SK-N-SH (cell line): ENCODE measurements at regions not wholly inside any gene's neighbourhood (a gene's known extent, or its start where the extent isn't known, plus 50 kb on each side); places are given as distances from the start of the nearest gene placed in this dataset.

Experiments used
- CTCF ChIA-PET: fragments of 300-600, 350-600 bp; formaldehyde crosslinking; extraction: SDS; loops from one replicate; lab custom pipeline; 2021; lab: Yijun Ruan, JAX
- POLR2A ChIA-PET: fragments of 350-600 bp; sonication (Branson Sonifier 250); formaldehyde crosslinking; extraction: SDS; loops from one replicate; lab custom pipeline; 2020; ENCODE audit warnings: antibody characterized with exemption, inconsistent platforms; lab: Yijun Ruan, JAX
- DNase-seq: peaks from one replicate; pipeline ENCODE4 v3.0.0; 2012
- H2AFZ ChIP-seq: fragments of 200-600 bp; sonication (generic); 2 replicates; pipeline ENCODE4 v1.8.1; 2016; ENCODE audit warnings: antibody characterized with exemption, mild to moderate bottlenecking, low read depth
- H3F3A ChIP-seq: fragments of 200-600 bp; sonication (generic); replicated peaks from 2 replicates; pipeline ENCODE3; 2016; ENCODE audit warnings: antibody characterized with exemption, mild to moderate bottlenecking; ENCODE audit not compliant: insufficient read depth
- H3K27ac ChIP-seq, 2 experiments: fragments of 200-500 bp in 1 of 2; fragments of 200-600 bp in 1 of 2; sonication (Bioruptor generic) in 1 of 2; sonication (generic), shearing (Covaris generic) in 1 of 2; 2 replicates each; pipeline versions ENCODE4 v1.5.1 to v1.6.1; 2014 to 2016; ENCODE audit warnings: low read depth in 2 of 2, inconsistent platforms in 1 of 2, low read length in 1 of 2, mild to moderate bottlenecking in 1 of 2, mixed read lengths in 1 of 2
- H3K27me3 ChIP-seq: fragments of 200-600 bp; sonication (generic), shearing (Covaris generic); 2 replicates; pipeline ENCODE4 v1.6.1; 2016; ENCODE audit warnings: mixed run types; ENCODE audit not compliant: insufficient read depth
- H3K36me3 ChIP-seq, 2 experiments: fragments of 200-500 bp in 1 of 2; fragments of 200-600 bp in 1 of 2; sonication (Bioruptor generic) in 1 of 2; sonication (generic) in 1 of 2; replicated peaks in 1 of 2; 2 replicates each; pipeline versions ENCODE3 to v1.5.1; 2014 to 2016; ENCODE audit warnings: low read length in 1 of 2, mild to moderate bottlenecking in 1 of 2; ENCODE audit not compliant: insufficient read depth in 2 of 2, control insufficient read depth in 1 of 2
- H3K4me1 ChIP-seq, 2 experiments: fragments of 200-500 bp in 1 of 2; fragments of 200-600 bp in 1 of 2; sonication (Bioruptor generic) in 1 of 2; sonication (generic), shearing (Covaris generic) in 1 of 2; 2 replicates each; pipeline versions ENCODE4 v1.5.1 to v1.6.1; 2014 to 2016; ENCODE audit warnings: low read depth in 1 of 2, low read length in 1 of 2, mixed run types in 1 of 2; ENCODE audit not compliant: insufficient read depth in 2 of 2, control insufficient read depth in 1 of 2
- H3K4me2 ChIP-seq: fragments of 200-600 bp; sonication (generic), shearing (Covaris generic); 2 replicates; pipeline ENCODE4 v1.6.1; 2017; ENCODE audit warnings: mixed run types
- H3K4me3 ChIP-seq, 2 experiments: fragments of 200-500 bp in 1 of 2; fragments of 200-600 bp in 1 of 2; sonication (Bioruptor generic) in 1 of 2; sonication (generic), shearing (Covaris generic) in 1 of 2; 2 replicates each; pipeline versions ENCODE4 v1.5.1 to v1.8.1; 2014 to 2016; ENCODE audit warnings: low read depth in 2 of 2, inconsistent platforms in 1 of 2, low read length in 1 of 2, mild to moderate bottlenecking in 1 of 2, mixed read lengths in 1 of 2, moderate library complexity in 1 of 2
- H3K79me2 ChIP-seq: fragments of 200-600 bp; sonication (generic); 2 replicates; pipeline ENCODE4 v1.8.1; 2017; ENCODE audit warnings: mild to moderate bottlenecking; ENCODE audit not compliant: insufficient read depth
- H3K9ac ChIP-seq: fragments of 200-600 bp; sonication (generic); 2 replicates; pipeline ENCODE4 v1.6.1; 2017; ENCODE audit warnings: mixed run types
- H3K9me2 ChIP-seq: fragments of 200-600 bp; sonication (generic); 2 replicates; pipeline ENCODE4 v1.6.1; 2017; ENCODE audit warnings: mixed run types
- H3K9me3 ChIP-seq: fragments of 200-600 bp; sonication (generic); 2 replicates; pipeline ENCODE4 v1.6.1; 2017; ENCODE audit warnings: mixed run types, mild to moderate bottlenecking, moderate library complexity
- H4K20me1 ChIP-seq: fragments of 200-600 bp; sonication (generic); 2 replicates; pipeline ENCODE4 v1.6.1; 2017; ENCODE audit warnings: mild to moderate bottlenecking, mixed run types; ENCODE audit not compliant: insufficient read depth
- CHD2 ChIP-seq: fragments of 150-350 bp; IDR thresholded peaks from 2 replicates; pipeline ENCODE4 v1.6.1; 2018; ENCODE audit warnings: low read length; ENCODE audit not compliant: partially characterized antibody
- EZH2phosphoT487 ChIP-seq: fragments of 200-600 bp; sonication (generic); IDR thresholded peaks from 2 replicates; pipeline ENCODE4 v1.6.1; 2017; ENCODE audit warnings: low read depth, mixed run types, mild to moderate bottlenecking, antibody characterized with exemption, moderate library complexity, borderline replicate concordance
- FOXM1 ChIP-seq: IDR thresholded peaks from 2 replicates; pipeline ENCODE4 v1.4.0; 2012; ENCODE audit warnings: low read depth, mild to moderate bottlenecking
- GABPA ChIP-seq: IDR thresholded peaks from 2 replicates; pipeline ENCODE4 v1.4.0; 2012; ENCODE audit warnings: low read depth, mild to moderate bottlenecking
- GATA2 ChIP-seq: sonication (generic); formaldehyde crosslinking; IDR thresholded peaks from 2 replicates; pipeline ENCODE4 v1.5.0; 2020; ENCODE audit warnings: mild to moderate bottlenecking, missing genetic modification reagents
- MAX ChIP-seq: IDR thresholded peaks from 2 replicates; pipeline ENCODE4 v1.4.0; 2012; ENCODE audit warnings: low read depth
- MEF2A ChIP-seq: IDR thresholded peaks from 2 replicates; pipeline ENCODE4 v1.4.0; 2012; ENCODE audit warnings: low read depth, borderline replicate concordance
- RAD21 ChIP-seq: IDR thresholded peaks from 2 replicates; pipeline ENCODE4 v1.6.1; 2012; ENCODE audit warnings: mild to moderate bottlenecking, low read length
- SIN3A ChIP-seq: IDR thresholded peaks from 2 replicates; pipeline ENCODE4 v1.6.1; 2012; ENCODE audit warnings: low read depth, mild to moderate bottlenecking, low read length, moderate library complexity, borderline replicate concordance
- SMC3 ChIP-seq: IDR thresholded peaks from 2 replicates; pipeline ENCODE4 v1.6.1; 2012; ENCODE audit warnings: low read depth, low read length, improper control_type of control experiment
- TCF12 ChIP-seq: IDR thresholded peaks from 2 replicates; pipeline ENCODE4 v1.4.0; 2012
- USF1 ChIP-seq: IDR thresholded peaks from 2 replicates; pipeline ENCODE4 v1.4.0; 2012; ENCODE audit warnings: low read depth, borderline replicate concordance
- YY1 ChIP-seq: IDR thresholded peaks from 2 replicates; pipeline ENCODE4 v1.4.0; 2012; ENCODE audit warnings: low read depth, mild to moderate bottlenecking
- WGBS: methylation state at CpG from one replicate; pipeline ENCODE4 v1.1.6; 2017; ENCODE audit warnings: low lambda C conversion rate; 5-methylcytosine and 5-hydroxymethylcytosine counted together
- TF ChIP-seq, protein P1 (sequence below): IDR thresholded peaks from 2 replicates; pipeline ENCODE4 v1.4.0; 2012; ENCODE audit warnings: low read depth, borderline replicate concordance

DNA sequence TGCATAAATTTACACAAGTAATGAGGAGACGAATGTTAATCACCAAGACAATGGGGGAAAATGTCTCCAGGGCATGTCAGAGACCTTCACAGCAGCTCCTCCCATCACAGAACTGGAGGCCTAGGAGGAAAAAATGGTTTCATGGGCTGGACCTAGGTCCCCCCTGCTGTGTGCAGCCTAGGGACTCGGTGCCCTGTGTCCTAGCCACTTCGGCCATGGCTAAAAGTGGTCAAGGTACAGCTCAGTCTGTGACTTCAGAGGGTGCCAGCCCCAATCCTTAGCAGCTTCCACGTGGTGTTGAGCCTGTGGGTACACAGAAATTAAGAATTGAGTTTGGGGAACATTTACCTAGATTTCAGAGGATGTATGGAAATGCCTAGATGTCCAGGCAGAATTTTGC, 152.2 kb upstream of the KCNJ3 start:
- Histone ChIP-seq H3K9ac (no peak overlapping the region), H2AFZ (no peak overlapping the region), H3F3A (no peaks in the 10 kb centered on the region), H3K4me1 (no peaks in the 10 kb centered on the region), H3K4me2 (no peak overlapping the region), H4K20me1 (no peaks in the 10 kb centered on the region), H3K27ac (no peak overlapping the region), H3K9me3 (no peaks in the 10 kb centered on the region), H3K27me3 (no peaks in the 10 kb centered on the region), H3K36me3 (no peaks in the 10 kb centered on the region), H3K9me2 (no peaks in the 10 kb centered on the region), H3K4me3 (no peak overlapping the region), H3K79me2 (no peaks in the 10 kb centered on the region)
- ChIA-PET POLR2A (no interaction called here), CTCF (no interaction called here)
- DNase-seq, result no peak
- TF ChIP-seq MEF2A (no peak), SMC3 (no peak), GATA2 (CRISPR knock-in tag) (no peak), RAD21 (no peak)
- TF ChIP-seq, protein P1, sequence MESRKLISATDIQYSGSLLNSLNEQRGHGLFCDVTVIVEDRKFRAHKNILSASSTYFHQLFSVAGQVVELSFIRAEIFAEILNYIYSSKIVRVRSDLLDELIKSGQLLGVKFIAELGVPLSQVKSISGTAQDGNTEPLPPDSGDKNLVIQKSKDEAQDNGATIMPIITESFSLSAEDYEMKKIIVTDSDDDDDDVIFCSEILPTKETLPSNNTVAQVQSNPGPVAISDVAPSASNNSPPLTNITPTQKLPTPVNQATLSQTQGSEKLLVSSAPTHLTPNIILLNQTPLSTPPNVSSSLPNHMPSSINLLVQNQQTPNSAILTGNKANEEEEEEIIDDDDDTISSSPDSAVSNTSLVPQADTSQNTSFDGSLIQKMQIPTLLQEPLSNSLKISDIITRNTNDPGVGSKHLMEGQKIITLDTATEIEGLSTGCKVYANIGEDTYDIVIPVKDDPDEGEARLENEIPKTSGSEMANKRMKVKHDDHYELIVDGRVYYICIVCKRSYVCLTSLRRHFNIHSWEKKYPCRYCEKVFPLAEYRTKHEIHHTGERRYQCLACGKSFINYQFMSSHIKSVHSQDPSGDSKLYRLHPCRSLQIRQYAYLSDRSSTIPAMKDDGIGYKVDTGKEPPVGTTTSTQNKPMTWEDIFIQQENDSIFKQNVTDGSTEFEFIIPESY, result no peak
- WGBS, result 8% methylated on average over 3 of the region's 4 CpGs

DNA sequence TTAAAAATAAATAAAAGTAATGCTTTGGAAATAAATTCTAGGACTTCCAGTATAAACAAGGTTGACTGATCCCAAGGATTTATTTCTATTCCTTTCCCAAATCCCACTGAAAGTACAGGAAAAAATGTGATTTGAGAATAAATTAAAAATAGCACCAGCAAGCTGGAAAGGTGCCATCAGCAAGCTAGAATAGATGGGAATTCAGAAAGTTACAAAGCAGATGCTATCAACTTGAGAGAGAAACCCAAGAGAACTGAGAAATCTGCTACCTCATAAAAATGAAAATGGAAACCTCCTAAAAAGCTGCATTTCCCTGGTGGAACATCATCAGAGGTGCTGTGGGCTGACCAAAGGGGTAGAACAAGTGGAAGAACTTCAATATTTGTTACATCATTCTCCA, 148.6 kb upstream of the KCNJ3 start:
- Histone ChIP-seq H3K36me3 (no peaks in the 10 kb centered on the region), H3K4me2 (no peak overlapping the region), H3K9ac (no peak overlapping the region), H3K9me3 (no peaks in the 10 kb centered on the region), H3K79me2 (no peaks in the 10 kb centered on the region), H3K9me2 (no peaks in the 10 kb centered on the region), H3K4me3 (no peak overlapping the region), H3K27me3 (no peaks in the 10 kb centered on the region), H3F3A (no peaks in the 10 kb centered on the region), H4K20me1 (no peaks in the 10 kb centered on the region), H3K4me1 (no peaks in the 10 kb centered on the region), H3K27ac (no peak overlapping the region), H2AFZ (no peak overlapping the region)
- ChIA-PET POLR2A (no interaction called here), CTCF (interaction anchor here (1.0 kb wide), 1 partner anchor 17 kb away, joined by 3 read pairs; no protein-coding TSS in a partner anchor)
- no peak for DNase-seq
- TF ChIP-seq RAD21 (no peak), CHD2 (no peak)

GRCh38 chr2:154551649-154552048, 146.8 kb upstream of the KCNJ3 start:
- H3K27me3 ChIP-seq, result no peaks in the 10 kb centered on the region
- no peak overlapping the region for H3K9ac ChIP-seq
- no peaks in the 10 kb centered on the region for H3K9me2 ChIP-seq
- H3K79me2 ChIP-seq, result no peaks in the 10 kb centered on the region
- CTCF ChIA-PET, result no interaction called here
- TF ChIP-seq MAX (no peak), YY1 (no peak), SIN3A (no peak), GABPA (no peak), TCF12 (no peak), GATA2 (CRISPR knock-in tag) (no peak), RAD21 (no peak), EZH2phosphoT487 (no peak), USF1 (no peak), FOXM1 (no peak)
- no peak overlapping the region for H3K27ac ChIP-seq
- H3K4me2 ChIP-seq, result no peak overlapping the region
- no peaks in the 10 kb centered on the region for H4K20me1 ChIP-seq
- H2AFZ ChIP-seq, result no peak overlapping the region
- H3K9me3 ChIP-seq, result no peaks in the 10 kb centered on the region
- no peaks in the 10 kb centered on the region for H3K4me1 ChIP-seq
- no peak overlapping the region for H3K4me3 ChIP-seq
- H3F3A ChIP-seq, result no peaks in the 10 kb centered on the region
- no peak for DNase-seq
- POLR2A ChIA-PET, result no interaction called here
- no peaks in the 10 kb centered on the region for H3K36me3 ChIP-seq
